Stimulated activated CD8-positive, alpha-beta memory T cell treated with anti-CD3 and anti-CD28 coated beads, Interleukin-4, amount 100 ng/mL, for 1 hour (primary cell): ENCODE measurements at regions not wholly inside any gene's neighbourhood (a gene's known extent, or its start where the extent isn't known, plus 50 kb on each side); places are given as distances from the start of the nearest gene placed in this dataset.
"Not testable (repeated sequence)": the region's sequence is repeated elsewhere in the genome, so short reads cannot be mapped to it uniquely, and the experiment has no call there.

ENCODE experiments used
- DNase-seq, 2 donors: peaks; one replicate each; pipeline ENCODE4 v3.0.0-alpha.2; 2020; ENCODE audit warnings: low read depth in 2 of 2, low spot score in 1 of 2

DNA sequence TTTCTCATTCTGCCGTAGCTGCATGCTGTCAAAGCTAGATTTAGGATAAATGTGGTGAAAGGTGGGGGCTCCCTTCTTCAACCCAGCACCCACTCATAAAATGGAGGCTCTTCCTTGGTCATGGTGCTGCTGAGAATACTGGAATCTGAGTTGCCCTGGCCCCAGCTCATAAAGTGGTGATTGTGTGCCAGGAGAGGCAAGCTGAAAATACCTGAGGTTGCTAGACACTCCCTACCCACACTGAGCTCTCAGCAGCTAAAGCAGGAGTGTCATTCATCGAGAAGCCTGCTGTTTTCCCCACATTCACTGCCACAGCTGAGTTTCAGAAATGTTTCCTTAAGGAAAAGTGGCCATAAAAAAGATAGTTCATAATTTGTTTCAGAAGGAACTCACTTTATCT, 297.1 kb upstream of the RBMS1 start:
- no peak for DNase-seq

GRCh38 chr2:160791884-160792283, 298.3 kb upstream of the RBMS1 start:
- DNase-seq: no peak

DNA sequence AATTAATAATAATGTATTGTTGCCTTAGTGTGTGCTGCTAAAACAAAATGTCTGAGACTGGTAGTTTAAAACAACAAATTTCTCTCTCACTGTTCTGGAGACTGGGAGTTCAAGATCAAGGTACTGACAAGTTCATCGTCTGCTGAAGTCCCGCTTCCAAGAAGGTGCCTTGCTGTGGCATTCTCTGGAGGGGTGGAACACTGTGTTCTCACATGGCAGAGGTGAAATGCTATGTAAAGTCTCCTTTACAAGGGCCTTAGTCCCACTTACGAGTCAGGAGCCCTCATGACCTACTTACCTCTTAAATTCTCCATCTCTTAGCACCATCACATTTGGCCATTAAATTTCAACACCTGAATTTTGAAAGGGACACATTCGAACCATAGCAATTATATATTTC, 299.2 kb upstream of the RBMS1 start:
- DNase-seq: no peak

DNA sequence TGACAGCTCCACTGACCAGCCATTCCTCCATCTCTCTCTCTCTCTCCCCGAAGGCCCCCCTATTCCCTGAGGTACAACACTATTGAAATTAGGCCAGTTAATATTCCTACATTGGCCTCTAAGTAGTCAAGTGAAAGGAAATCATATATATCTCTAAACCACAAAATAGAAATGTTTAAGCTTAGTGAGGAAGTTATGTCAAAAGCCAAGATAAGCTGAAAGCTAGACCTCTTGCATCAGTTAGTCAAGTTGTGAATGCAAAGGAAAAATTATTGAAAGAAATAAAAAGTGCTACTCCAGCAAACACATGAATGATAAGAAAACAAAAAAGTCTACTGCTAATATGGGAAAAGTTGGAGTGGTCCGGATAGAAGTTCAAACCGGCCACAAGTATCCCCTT, 301.3 kb upstream of the RBMS1 start:
- no peak for DNase-seq

DNA sequence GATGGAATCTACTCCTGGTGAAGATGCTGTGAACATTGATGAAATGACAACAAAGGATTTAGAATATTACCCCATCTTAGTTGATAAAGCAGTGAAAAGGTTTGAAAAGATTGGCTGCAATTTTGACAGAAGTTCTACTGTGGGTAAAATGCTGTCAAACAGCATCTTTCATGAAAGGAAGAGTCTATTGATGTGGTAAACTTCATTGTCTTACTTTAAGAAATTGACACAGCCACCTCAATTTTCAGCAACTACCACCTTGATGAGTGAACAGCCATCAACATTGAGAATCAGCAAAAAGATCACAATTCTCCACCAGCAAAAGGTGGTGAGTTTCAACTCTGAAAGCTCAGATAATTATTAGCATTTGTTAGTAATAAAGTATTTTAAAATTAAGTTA, 310.3 kb upstream of the RBMS1 start:
- DNase-seq: no peak

- no peak for DNase-seq
These were observed 316.8 kb upstream of the RBMS1 start for GRCh38 chr2:160810406-160810805.

DNA sequence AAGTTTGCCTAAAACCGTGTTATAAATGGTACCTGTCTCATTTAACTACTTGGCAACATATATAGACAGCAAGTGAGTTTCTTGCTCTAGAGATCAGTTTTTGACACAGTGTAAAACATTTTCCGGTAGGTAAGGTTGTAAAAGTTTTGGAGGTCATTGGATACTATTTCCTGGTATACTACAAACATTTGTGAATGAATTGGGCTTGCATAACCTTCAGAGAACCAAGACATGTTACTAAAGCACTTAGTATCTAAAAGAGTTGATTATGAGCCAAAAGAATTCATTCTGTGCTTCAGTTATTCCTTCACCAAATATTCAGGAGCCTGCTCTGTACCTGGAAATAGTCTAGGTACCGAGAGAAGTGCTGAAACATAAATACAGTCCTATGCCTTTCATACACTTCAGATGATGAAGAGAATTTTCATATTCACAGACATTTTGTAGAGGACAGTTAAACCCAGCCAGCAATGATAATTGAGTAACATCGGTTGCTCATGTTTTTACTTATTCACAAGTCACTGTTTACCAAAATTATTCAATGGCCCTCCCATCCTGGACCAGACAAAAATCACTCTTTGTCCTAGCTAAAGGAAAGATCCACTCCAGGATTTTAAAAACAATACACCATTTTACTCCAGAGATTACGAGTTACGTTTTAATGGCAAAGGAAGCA, 319.4 kb upstream of the RBMS1 start:
- no peak for DNase-seq

DNA sequence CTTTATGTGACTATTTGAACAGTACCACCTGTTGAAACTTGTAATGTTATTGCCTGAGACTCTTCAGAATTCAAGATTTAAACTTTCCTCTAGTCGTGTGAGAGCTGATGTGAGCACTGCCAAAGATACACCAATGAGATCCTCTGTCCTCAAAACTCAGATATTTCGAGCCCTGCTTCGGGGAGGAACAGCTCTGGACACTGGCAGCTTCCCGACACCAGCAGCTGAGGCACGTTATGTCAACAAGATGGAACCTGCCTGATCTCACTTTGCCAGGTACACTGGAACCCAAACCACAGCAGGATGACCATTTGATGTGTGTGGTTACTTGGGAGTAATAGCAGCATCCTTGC, 319.9 kb upstream of the RBMS1 start:
- DNase-seq: no peak

DNA sequence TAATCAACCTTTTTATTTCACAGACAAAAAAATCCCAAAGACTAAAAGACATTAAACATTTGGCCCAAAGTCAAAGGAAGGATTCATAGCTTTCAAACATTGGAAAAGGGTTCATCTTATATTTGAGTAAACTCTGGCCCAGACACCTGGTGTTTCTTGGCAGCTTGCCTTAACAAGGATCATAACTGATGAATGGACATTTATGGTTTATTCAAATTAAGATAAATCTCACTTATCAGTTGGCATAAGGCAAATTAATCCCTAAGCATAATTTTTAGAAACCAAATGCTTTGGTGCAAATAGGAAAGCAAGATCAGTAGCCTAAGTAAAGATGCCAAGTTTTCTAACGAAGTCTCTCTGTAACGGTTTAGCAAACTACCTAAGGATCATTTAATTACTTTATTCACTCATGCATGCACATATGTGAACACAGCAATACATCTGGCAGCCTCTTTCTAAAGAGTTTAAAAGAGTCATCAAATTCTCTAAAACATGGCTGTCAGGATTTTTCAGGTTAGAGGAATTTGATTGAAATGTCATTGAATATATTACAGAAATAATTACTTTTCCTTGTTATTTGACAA, 323.4 kb upstream of the RBMS1 start:
- DNase-seq: no peak

DNA sequence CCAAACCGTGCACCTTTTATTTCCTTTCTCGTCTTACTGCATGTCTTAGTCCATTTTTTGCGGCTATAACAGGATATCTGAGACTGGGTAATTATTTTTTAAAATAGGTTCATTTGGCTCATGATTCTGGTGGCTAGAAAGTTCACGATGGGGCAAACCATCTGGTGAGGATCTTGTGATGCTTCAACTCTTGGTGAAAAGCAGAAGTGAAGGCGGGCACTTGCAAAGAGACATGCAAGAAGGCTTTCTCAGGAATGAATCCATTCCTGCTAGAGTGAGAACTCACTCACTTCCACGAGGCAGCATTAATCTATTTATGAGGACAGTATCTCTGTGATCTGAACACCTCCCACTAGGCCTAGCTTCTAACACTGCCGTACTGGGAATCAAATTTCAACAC, 327.1 kb upstream of the RBMS1 start:
- no peak for DNase-seq

- DNase-seq: no peak
These were observed 328.4 kb upstream of the RBMS1 start for GRCh38 chr2:160822006-160822405.

GRCh38 chr2:160825433-160825832, 331.8 kb upstream of the RBMS1 start:
- DNase-seq: no peak

DNA sequence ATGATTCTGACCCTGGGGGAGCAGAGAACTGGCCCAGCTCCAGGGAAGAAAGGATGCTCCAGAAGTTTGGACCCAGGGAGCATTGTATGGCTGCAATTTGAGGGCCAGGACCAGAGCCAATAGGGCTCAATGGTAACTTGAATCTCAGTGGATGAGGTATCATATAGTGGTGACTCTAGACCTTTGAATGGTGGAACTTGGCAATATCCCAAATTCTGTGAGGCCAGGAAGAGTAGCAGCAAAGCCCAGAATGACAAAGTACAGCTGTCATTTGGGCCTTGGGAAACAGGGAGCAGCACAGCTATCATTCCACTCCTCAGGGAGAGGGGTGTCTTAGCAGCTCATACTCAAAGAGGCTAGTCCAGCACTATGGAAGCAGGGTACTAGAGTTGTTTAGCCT, 332.9 kb upstream of the RBMS1 start:
- DNase-seq: no peak

- no peak for DNase-seq
These were observed 332.2 kb upstream of the TANK start for GRCh38 chr2:160828076-160828475.

DNA sequence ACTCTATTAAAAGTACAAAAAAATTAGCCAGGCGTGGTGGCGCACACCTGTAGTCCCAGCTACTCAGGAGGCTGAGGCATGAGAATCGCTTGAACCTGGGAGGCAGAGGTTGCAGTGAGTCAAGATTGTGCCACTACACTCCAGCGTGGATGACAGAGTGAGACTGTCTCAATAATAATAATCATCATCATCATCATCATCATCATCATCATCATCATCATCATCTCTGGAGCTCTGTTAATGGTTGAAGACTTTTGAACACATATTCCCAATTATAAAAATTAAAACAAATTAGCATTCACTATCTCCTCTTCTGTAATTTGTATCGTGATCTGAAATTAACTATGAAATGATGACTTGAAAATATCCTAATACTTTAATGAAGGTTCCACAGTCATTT, 327.8 kb upstream of the TANK start:
- DNase-seq: not testable (repeated sequence)

DNA sequence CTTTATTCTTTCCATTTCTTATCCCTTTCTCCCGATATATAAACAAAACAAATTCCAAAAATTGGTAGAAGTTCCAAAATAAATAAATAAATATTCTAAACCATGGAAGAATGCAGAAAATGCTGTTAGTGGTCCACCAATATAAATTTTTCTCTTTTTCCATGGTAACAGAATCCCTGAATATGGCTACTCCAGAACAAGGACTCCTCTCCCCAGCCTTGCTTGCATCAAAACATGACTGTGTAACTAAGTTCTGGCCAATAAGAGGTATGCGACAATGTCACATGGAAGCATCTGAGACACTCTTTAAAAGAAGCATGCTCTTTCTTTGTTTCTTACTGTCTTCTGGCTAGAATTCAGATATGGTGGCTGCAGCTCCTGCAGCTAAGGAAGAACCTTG, 325.1 kb upstream of the TANK start:
- DNase-seq: no peak

- no peak for DNase-seq
These were observed 323.5 kb upstream of the TANK start for GRCh38 chr2:160836755-160837154.

DNA sequence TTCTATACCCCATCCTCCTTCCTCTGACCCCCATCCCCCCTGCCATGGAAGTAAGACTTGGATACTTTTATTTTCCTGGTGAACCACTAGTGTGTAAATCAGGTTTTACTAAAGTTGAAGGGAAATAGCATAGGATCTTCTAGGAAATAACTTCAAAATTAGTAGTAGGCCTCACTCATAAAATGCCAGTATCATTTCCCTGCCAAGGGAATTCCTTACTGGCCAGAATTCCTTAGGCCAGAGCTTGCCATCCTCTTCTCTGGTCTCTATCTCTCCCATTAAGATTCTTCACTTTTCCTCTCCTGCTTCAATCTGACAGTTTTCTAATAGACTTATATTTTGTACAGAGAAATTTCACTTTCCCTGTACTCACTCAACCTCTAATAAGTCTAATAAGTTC, 322.8 kb upstream of the TANK start:
- no peak for DNase-seq

- no peak for DNase-seq
These were observed 322.1 kb upstream of the TANK start for GRCh38 chr2:160838147-160838546.

- no peak for DNase-seq
These were observed 321.5 kb upstream of the TANK start for GRCh38 chr2:160838691-160839090.

- no peak for DNase-seq
These were observed 317.9 kb upstream of the TANK start for GRCh38 chr2:160842286-160842685.

DNA sequence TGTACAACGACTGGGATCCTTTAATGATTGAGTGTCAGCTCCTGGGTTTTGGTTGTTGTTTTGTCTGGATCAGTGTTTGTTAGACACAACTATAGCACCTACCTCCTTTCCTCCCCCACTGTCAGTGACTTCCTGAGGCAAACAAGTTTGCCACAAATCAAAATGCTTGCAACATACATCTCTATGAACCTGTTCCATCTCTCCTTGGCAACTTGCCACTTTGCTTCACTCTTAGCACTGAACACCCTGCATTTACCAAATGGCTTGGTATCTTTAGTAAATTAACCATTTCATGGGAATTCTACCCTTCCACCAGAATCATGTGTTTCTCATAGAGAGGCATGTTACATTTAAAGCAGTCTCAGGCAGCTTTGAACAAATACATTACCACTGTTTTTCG, 301.1 kb upstream of the TANK start:
- no peak for DNase-seq

GRCh38 chr2:160862226-160862625, 298.0 kb upstream of the TANK start:
- DNase-seq: no peak
